CD4-positive, alpha-beta T cell treated with Interleukin-6 for 4 hours (primary cell): ENCODE measurements at regions not wholly inside any gene's neighbourhood (a gene's known extent, or its start where the extent isn't known, plus 50 kb on each side); places are given as distances from the start of the nearest gene placed in this dataset.

Experiments used
- DNase-seq: peaks from one replicate; pipeline ENCODE4 v3.0.0-alpha.2; 2020; ENCODE audit warnings: mixed read lengths

- no peak for DNase-seq
Measured at GRCh38 chr1:29824025-29824424, 587.7 kb downstream of the PTPRU start.

GRCh38 chr1:29823561-29823960, 587.2 kb downstream of the PTPRU start:
- DNase-seq = no peak

GRCh38 chr1:29821605-29822004, 585.3 kb downstream of the PTPRU start:
- DNase-seq = no peak

- DNase-seq = no peak
Measured at GRCh38 chr1:29820401-29820800, 584.1 kb downstream of the PTPRU start.

- DNase-seq = no peak
Measured at GRCh38 chr1:29812408-29813135, 576.2 kb downstream of the PTPRU start.

- DNase-seq = no peak
Measured at GRCh38 chr1:29811727-29812407, 575.5 kb downstream of the PTPRU start.

- no peak for DNase-seq
Measured at GRCh38 chr1:29811247-29811646, 574.9 kb downstream of the PTPRU start.

- no peak for DNase-seq
Measured at GRCh38 chr1:29810121-29811120, 574.1 kb downstream of the PTPRU start.

GRCh38 chr1:29809446-29810120, 573.3 kb downstream of the PTPRU start:
- no peak for DNase-seq

- no peak for DNase-seq
Measured at GRCh38 chr1:29808141-29808995, 572.0 kb downstream of the PTPRU start.

- DNase-seq = no peak
Measured at GRCh38 chr1:29807689-29808088, 571.4 kb downstream of the PTPRU start.

- DNase-seq = no peak
Measured at GRCh38 chr1:29806646-29807319, 570.5 kb downstream of the PTPRU start.

- no peak for DNase-seq
Measured at GRCh38 chr1:29805896-29806160, 569.5 kb downstream of the PTPRU start.

GRCh38 chr1:29805122-29805895, 569.0 kb downstream of the PTPRU start:
- no peak for DNase-seq

GRCh38 chr1:29804181-29804899, 568.0 kb downstream of the PTPRU start:
- DNase-seq = no peak

- no peak for DNase-seq
Measured at GRCh38 chr1:29803486-29803885, 567.2 kb downstream of the PTPRU start.

- no peak for DNase-seq
Measured at GRCh38 chr1:29802181-29803068, 566.1 kb downstream of the PTPRU start.

GRCh38 chr1:29801561-29801973, 565.2 kb downstream of the PTPRU start:
- no peak for DNase-seq

- no peak for DNase-seq
Measured at GRCh38 chr1:29801003-29801402, 564.7 kb downstream of the PTPRU start.
